Right renal cortex interstitium (tissue), 3 donors: ENCODE measurements at regions not wholly inside any gene's neighbourhood (a gene's known extent, or its start where the extent isn't known, plus 50 kb on each side); places are given as distances from the start of the nearest gene placed in this dataset.

ENCODE experiments used
- DNase-seq, 3 donors: peaks; one replicate each; pipeline ENCODE4 v3.0.0-alpha.2; 2013; ENCODE audit warnings: low read depth in 3 of 3, low spot score in 2 of 3

- DNase-seq: no peak
Measured at GRCh38 chr10:55048830-55049498, 247.9 kb upstream of the PCDH15 start.

- DNase-seq: no peak
Measured at GRCh38 chr10:55043540-55043939, 242.5 kb upstream of the PCDH15 start.

- no peak for DNase-seq
Measured at GRCh38 chr10:55033061-55033460, 232.0 kb upstream of the PCDH15 start.

GRCh38 chr10:55024713-55025112, 223.7 kb upstream of the PCDH15 start:
- DNase-seq: no peak

GRCh38 chr10:55019439-55019838, 218.4 kb upstream of the PCDH15 start:
- no peak for DNase-seq

- no peak for DNase-seq
Measured at GRCh38 chr10:55013318-55013717, 212.3 kb upstream of the PCDH15 start.

- DNase-seq: no peak
Measured at GRCh38 chr10:55002420-55002819, 201.4 kb upstream of the PCDH15 start.

- no peak for DNase-seq
Measured at GRCh38 chr10:55001422-55001821, 200.4 kb upstream of the PCDH15 start.

GRCh38 chr10:54993148-54993547, 192.1 kb upstream of the PCDH15 start:
- DNase-seq: no peak

GRCh38 chr10:54985732-54986131, 184.7 kb upstream of the PCDH15 start:
- DNase-seq: no peak

- DNase-seq: no peak
Measured at GRCh38 chr10:54983255-54983654, 182.2 kb upstream of the PCDH15 start.

GRCh38 chr10:54962134-54962900, 161.3 kb upstream of the PCDH15 start:
- no peak for DNase-seq

GRCh38 chr10:54961040-54961439, 160.0 kb upstream of the PCDH15 start:
- no peak for DNase-seq

GRCh38 chr10:54958844-54959243, 157.8 kb upstream of the PCDH15 start:
- DNase-seq: no peak

GRCh38 chr10:54947605-54948004, 146.6 kb upstream of the PCDH15 start:
- no peak for DNase-seq

- DNase-seq: no peak
Measured at GRCh38 chr10:54940418-54940817, 139.4 kb upstream of the PCDH15 start.

GRCh38 chr10:54914049-54914448, 113.0 kb upstream of the PCDH15 start:
- no peak for DNase-seq

- DNase-seq: no peak
Measured at GRCh38 chr10:54909165-54909564, 108.1 kb upstream of the PCDH15 start.

- DNase-seq: no peak
Measured at GRCh38 chr10:54908019-54908418, 107.0 kb upstream of the PCDH15 start.

GRCh38 chr10:54906940-54907339, 105.9 kb upstream of the PCDH15 start:
- no peak for DNase-seq

- DNase-seq: no peak
Measured at GRCh38 chr10:54905578-54906192, 104.7 kb upstream of the PCDH15 start.

- no peak for DNase-seq
Measured at GRCh38 chr10:54904833-54905232, 103.8 kb upstream of the PCDH15 start.
